T-helper 2 cell treated with Interferon-gamma antibody and Interleukin-4, amounts not matched to agents 100 ng/mL and 5 ng/mL, for 36 hours (primary cell): ENCODE measurements at regions not wholly inside any gene's neighbourhood (a gene's known extent, or its start where the extent isn't known, plus 50 kb on each side); places are given as distances from the start of the nearest gene placed in this dataset.

ENCODE experiments used
- intact Hi-C: fragments of 100-400 bp; cut with micrococcal nuclease; formaldehyde crosslinking; loops from one replicate; pipeline ENCODE4 v1.15.1; 2023

DNA sequence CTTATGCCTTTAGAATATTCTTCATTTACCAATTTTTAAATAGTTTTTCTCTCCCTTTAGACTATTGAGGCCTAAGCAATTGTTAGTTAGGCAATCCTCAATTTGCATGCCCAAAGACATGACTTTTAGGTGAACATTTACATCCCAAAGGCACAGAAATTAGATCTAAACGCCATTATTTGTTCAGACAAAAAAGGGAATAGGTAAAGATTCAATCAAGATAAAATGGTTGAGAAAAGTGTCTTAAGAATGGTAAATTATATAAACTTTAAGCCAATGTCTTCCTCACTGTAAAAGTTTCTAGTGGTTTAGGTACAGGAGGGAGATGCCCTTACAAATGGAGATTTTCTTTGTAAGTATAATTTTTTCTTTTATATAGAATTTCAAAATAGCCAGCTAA lies 50.2 kb upstream of the MME start:
- intact Hi-C loops = no loop called here

DNA sequence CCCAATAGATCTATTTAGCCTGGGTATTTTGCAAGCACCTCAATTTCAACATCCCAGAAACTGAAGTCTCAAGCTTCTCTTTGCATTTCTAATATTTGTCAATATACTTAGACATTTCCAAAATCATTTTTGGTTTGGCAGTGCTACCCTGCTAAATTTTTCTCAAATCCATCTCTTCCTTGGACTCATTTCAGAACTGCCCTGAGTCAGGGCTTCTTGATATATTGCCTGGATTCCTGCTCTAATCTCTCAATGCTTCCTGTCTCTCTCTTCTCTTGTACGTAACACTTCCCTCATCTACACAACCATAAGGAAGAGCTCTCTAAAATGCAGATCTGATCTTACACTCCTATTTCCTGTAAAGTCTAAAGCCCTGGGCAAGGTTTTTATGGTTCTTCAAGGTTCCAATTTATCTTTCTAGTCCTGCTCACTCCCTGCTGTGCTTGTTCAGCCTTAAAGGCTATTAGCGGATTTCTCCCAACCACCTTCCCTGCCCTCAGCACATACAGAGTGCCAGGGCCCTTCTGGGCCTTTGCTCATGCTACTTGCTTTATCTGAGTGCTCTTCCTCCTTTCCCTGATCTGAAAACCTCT lies 53.0 kb upstream of the MME start:
- intact Hi-C loops = no loop called here

DNA sequence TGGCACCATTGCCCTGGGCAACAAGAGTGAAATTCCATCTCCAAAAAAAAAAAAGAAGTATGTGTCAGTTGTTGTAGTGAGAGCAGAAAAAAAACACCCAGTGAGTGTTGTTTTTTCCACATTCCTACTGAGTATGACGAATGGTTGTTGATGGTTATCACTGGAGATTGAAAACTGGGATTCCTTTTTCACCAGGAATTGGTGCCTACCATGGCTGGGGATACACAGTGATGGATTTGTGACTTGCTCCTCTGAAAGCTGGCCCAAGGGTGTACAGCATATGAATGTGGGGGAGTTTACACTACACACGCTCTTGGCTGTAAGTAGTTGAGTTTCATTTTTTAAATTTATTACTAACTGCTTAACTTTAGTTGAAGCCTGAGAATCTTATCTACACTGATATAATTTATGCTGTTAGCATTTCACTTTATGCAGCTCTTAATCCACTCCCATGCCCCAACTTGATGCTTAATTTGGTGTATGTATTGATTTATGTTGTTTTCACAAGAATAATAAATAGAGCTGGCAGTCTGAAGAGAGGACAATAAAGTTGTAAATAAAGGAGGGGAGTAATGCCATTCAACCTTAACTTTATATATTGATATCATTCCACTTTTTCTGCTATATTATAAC lies 56.0 kb upstream of the MME start:
- intact Hi-C loops = no loop called here

DNA sequence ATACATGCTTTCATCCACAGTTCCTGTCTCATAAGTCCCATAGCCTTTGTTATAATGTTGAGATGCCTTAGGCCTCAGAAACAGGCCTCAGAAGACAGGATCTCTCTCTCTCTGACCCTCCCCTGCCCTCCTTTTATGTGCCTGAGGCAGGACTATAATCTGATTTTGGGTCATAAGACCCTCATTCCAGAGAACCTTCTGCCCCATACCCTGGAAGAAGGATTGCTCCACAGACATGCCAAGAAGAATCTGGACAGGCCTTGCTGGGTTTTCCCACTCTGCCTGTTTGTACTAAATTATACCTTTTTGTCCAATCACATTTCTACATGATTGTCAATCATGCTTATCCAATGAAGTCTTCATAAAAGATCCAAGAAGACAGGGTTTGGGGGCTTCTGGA lies 57.2 kb upstream of the MME start:
- intact Hi-C loops = no loop called here

DNA sequence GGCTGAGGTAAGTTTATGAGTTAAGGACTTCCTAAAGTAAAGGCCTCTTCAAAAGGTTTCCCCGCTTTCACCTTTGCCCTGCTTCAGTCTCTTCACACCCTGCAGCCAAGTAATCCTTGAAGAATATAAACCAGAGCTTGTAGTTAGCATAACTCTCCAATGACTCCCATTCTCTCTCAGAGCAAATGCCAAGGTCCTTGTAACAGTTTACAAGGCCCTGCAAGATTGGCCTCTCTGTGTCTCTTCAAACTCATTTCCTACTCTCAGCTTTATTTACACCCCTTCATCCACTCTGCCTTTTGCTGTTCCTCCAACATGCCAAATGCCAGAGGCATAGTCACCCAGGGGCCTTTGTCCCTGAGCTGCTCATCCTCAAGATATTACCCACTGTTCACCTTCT lies 60.5 kb upstream of the MME start:
- intact Hi-C loops = no loop called here

DNA sequence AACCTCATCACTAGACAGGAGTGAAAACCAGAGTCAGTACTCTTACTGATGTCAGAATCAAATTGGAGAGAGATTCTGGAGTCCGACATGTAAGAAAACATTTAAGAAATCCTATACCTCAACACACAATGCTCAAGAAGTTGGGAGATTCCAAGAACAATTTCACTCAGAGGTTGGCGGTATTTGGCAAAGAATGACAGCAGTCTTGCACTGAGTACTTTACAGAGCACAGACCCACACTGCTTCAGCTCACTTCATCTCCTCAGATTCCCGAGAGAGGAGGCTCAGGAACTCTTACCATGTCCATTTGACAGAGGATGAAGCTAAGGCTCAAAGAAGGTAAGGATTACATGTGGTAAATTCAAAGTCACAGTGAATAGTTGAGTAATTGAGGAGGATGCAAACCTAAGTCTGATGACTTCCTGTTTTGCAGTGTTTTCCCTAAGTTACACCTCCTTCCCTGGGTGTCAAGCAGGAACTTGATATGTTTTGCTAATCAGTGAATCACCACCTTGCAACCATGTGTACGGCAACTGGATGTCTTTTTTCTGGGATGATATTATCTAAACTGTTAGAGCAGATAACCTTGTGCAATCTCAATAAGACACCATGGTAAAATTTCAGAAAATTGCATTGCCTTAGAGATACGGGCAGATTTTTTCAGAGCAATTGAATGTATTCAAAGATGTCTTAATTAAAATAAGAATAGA lies 61.3 kb upstream of the MME start:
- intact Hi-C loops = no loop called here

DNA sequence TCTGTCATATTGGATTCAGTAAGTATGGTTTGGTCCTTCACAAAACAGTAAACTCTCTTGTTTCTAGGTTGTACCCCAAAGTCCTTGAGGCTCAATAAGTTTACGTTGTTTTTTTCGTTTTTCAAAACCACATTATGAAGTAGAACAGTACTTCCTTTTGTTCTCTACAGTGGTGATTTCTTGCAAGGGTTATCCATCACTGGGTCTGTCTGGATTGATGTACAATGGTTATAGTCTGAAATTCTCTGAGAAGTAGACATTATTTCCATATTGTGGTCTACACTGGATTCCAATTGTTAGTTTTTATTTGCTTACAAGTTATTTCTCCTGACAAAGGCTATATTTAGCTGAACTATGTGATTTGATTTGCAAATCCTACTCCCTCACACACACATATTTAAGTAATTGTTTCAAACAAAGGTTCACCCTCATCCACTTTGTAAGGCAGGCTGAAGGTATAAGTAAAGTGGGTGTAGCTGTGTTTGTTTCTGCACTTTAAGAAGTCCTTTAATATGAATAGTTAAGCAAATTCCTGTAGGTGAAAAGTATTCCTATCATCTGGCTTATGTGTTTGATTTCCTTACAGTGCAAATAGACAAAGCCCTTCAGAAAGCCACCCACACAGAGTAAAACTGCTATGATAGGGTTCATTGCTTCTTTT lies 64.2 kb upstream of the MME start:
- intact Hi-C loops = no loop called here

DNA sequence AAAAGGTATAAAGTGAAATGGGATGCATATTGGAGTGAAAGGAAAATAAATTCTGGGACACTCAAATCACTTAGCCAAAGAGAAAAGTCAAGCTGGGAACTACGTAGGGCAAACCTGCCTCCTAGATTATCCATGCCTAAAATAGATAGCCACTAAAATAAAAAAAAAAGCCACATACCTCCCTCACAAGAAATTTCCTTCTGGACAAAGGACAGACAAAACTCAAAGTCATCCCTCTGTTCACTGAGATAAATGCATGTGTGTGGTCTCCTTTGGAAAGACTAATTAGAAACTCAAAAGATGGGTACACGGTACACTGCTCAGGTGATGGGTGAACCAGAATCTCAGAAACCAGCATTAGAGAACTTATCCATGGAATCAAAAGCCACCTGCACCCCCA lies 65.2 kb upstream of the MME start:
- intact Hi-C loops = no loop called here

DNA sequence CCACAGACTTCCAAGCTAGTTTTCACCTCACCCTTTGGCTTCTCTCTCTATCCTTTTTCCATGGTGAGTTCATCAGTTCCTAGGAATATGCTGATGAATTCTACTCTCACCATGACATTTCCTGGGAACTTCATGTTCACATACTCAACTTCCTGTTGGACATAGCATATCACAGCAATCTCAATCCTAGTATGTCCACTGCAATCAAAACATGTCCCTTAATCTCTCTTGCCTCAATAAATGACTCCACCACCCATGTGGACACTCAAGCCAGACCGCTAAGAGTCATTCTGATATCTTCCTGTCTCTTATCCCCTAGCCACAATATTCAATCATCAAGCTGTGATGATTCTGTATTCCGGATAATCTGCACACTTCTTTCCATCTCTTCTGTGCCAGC lies 66.7 kb upstream of the MME start:
- intact Hi-C loops = no loop called here

DNA sequence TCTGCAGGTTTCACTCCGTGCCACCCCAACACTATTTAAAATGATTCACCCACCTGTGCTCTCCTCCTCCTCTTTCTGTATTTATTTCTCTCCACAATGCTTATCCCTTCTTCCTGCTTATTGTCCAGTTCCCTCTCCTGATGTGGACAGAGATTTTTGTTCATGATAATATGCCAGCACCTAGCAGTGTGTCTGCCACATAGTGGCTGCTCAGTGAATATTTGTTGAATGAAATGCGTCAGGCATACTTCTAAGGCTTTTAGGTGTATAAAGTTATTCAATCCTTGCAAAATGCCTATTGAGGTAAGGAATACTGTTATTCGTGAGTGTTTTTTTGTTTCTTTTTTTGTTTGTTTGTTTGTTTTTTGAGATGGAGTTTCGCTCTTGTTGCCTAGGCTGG lies 67.5 kb upstream of the MME start:
- intact Hi-C loops = no loop called here

DNA sequence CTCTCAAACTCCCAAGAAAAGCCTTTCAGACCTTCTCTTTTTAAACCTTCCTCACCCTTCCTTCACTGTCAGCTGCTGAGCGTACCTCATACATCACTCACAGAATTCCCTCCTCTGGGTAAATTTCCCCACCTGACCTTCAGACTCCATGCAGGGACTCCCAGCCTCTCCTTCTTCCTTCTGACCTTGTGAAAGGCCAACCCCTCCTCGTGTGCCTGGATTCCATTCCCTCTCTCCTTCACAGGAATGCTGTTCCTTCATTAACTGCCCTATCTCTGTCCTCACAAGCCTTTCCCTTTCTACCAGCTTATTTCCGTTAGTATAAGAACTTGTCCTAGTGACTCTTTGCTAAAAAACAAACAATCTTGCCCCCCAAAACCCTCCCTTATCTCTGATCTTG lies 69.7 kb upstream of the MME start:
- intact Hi-C loops = no loop called here

DNA sequence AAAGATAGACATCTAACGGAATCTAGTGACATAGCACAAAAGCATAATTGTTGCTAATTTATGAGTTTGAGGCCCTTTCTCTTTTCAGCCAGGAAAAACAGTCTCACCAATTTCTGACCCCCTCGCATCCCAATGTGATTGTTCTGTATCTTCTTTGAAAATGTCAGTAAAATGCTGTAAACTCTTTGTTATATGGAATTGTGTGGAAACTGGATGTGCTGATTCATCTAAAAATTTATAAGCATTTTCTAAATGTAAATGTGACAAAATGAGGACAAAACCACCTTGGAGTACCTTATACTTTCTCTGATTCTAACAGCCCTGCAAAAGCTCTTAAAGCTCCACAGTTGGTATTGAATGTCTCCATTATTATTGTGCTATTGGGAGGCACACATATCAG lies 70.9 kb upstream of the MME start:
- intact Hi-C loops = no loop called here

DNA sequence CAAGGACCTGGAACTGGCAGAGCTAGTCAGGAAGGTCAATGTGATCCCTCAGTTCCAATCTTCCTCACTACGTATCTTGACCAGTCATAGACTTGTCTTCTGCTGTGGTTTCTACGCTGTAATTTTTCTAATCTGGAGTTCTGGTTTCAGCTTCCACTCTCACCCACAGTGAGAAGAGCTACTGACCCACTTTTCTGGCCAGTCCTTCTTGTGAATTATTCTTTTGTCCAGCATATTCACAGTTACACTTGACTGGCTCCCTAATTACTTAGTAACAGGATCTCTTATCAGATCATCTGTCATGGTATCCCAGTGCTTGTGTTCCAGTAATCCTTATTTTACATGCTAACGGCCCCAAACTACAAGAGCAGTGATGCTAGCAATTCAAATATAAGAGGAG lies 72.4 kb upstream of the MME start:
- intact Hi-C loops = no loop called here

DNA sequence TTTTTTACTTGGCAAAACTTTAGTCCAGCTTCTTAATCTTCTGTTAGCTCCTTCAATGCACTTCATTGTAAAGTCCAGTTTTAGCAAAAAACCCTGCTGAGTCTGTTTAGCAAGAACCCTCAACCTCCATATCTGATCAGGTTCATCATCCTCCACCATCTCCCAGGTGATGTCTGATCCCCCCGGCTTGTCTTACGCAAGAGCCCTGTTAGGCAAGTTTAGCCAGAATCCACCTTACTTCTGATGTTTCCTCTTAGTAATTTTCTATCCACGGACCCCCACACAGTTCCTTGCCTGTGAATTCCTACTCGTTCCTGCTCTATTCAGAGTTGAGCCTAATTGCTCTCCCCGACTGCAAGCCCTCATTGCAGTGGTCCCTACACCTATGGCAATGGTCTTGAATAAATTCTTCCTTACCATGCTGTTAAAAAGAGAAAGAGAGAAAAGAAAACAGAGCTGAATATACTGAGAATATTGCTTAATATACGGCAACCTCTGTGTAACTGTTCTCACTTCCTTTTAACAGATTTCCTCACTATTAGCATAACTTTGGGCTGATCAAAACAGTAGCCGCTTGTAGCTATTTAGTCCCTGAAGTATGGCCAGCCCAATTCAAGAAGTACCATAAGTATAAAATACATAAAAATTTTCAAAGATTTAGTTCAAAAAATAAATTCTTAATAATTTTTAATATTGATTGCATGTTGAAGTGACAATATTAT lies 78.7 kb upstream of the MME start:
- intact Hi-C loops = no loop called here

DNA sequence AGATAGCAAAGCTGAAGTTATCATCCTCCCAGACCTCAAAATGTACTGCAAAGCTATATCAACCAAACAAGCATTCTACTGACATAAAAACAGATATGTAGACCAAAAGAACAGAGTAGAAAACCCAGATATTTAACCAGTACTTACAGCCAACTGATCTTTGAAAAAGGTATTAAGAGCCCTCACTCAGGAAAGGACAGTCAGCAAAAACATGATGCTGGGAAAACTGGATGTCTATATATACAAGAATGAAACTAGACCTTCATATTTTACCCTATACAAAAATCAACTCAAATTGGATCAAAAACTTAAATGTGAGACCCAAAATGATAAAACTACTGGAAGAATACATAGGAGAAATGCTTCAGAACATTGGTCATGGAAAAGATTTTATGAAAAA lies 87.5 kb upstream of the MME start:
- intact Hi-C loops = no loop called here

DNA sequence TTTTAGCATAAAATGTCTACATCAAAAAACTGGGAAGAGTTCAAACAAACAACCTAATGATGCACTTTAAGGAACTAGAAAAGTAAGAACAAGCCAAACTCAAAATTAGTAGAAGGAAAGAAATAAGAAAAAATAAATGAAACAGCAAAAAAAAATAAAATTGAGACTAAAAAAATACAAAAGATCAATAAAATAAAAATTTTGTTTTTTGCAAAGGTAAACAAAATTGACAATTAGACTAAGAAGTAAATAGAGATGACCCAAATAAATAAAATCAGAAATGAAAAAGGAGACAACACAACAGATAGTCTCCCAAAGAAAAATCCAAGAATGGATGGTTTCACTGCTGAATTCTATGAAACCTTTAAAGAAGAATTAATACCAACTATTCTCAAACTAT lies 89.6 kb upstream of the MME start:
- intact Hi-C loops = no loop called here

DNA sequence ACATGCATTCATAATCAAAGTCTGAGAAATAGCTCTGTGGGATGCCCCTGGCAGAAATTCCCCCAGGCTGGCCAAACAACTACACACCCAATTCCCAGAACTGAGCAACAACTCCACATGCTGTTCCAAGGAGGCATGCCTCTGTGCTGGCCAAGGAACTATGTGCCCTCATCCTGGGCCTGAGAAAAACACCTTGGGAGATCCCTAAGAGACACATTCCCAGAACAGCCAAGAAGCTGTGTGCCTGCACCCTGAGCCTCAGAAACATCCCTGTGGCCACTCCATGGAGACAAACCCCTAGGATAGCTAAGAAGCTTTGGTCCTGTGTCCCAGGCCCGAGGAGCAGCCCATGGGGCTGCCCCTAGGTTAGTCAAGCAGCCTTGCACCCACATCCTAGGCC lies 92.3 kb upstream of the MME start:
- intact Hi-C loops = no loop called here

DNA sequence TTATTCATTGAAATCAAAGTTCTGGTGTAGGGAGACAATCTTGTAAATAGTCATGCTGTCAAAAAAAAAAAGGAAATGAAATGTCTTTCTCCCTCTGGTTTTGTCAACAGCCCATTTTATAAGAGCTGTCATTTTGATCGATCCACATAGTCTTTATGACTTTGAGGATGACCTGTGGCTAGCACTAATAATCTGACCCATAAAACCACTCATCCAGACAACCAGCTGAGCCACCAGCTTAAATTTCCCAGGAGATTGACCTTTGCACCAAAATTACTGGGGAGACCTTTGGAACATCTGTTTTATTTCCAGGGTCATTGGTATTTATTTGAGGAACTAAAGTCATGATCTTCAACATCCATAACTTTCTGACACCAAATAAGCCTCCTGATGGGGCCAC lies 98.5 kb upstream of the MME start:
- intact Hi-C loops = no loop called here

DNA sequence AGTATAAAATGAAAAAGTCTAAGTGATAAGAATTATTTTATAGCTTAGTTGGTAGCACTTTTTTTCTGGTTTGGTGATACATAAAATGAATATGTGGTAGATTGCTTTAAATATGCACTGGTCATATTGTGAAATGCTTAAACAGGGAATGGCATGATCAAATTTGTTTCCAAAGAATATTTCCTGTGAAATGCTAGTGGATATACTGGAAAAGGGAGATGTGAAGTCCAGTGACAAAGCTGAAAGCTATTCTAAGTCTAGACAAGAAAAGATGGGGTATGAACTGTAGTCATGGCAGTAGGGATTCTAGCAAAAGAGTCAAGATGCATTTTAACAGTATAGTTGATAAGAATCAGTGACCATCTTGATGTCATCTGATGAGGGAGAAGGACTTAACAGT lies 98.9 kb upstream of the MME start:
- intact Hi-C loops = no loop called here

DNA sequence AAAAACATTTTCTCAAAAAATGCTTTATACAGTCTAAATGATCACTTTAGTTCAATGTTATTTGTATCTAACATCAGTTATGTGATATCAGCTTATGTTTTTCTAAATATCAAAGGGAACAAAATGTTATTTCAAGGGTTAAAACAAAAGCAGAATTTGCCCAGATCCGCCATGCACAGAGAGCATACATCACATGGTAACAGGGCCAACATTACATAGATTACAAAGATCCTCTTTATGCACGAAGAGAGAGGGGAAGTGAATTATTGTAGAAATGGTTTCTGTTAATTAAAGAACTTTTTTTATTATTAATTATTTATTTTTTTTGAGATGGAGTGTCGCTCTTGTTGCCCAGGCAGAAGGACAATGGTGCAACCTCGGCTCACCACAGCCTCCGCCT lies 100.8 kb upstream of the MME start:
- intact Hi-C loops = no loop called here

DNA sequence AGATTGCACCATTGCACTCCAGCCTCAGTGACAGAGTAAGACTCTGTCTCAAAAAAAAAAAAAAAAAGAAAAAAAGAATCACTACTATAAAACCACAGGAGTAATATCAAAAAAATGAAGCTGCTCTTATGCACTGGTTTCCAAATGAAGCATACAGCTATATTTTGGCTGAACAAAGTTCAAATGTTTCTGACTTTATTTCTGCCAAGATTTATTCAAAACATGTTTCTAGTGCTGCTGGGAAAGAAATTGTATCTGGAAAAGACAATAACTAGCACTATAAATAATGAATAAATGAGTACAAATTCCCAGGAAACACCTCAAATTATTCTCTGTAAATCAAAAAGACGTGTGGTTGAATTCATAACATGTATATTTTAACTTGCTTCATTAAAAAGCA lies 102.5 kb upstream of the MME start:
- intact Hi-C loops = no loop called here
